ENCODE measurements at regions not wholly inside any gene's neighbourhood (a gene's known extent, or its start where the extent isn't known, plus 50 kb on each side); places are given as distances from the start of the nearest gene placed in this dataset.

- H3K4me1 Mint-ChIP-seq: no peaks in the 10 kb centered on the region
- no peaks in the 10 kb centered on the region for H3K27me3 Mint-ChIP-seq
- intact Hi-C loops (cut with micrococcal nuclease): no loop called here
- no peaks in the 10 kb centered on the region for H3K36me3 Mint-ChIP-seq (ENCODE audit: low read depth)
- H3K9me3 Mint-ChIP-seq: peaks cover 4% of the 10 kb centered on the region
- CTCF ChIA-PET: no interaction called here
- no peak overlapping the region for H3K27ac Mint-ChIP-seq
- POLR2A ChIA-PET: no interaction called here
- H3K4me3 Mint-ChIP-seq: no peak overlapping the region
- ATAC-seq (ENCODE audit: low read depth) (no peak), DNase-seq (no peak)
- TF ChIP-seq CTCF (IDR thresholded peaks at IDR 0.05): no peak
Measured at GRCh38 chr5:16233730-16234129, 54.1 kb upstream of the MARCHF11 start.

GRCh38 chr5:16229357-16229940 lies 49.9 kb upstream of the MARCHF11 start:
- intact Hi-C loops (cut with micrococcal nuclease): no loop called here
- Mint-ChIP-seq H3K27ac (no peak overlapping the region), H3K4me1 (no peaks in the 10 kb centered on the region), H3K36me3 (ENCODE audit: low read depth) (no peaks in the 10 kb centered on the region), H3K27me3 (no peaks in the 10 kb centered on the region), H3K9me3 (no peaks in the 10 kb centered on the region), H3K4me3 (no peak overlapping the region)
- DNase-seq (no peak), ATAC-seq (ENCODE audit: low read depth) (no peak)
- ChIA-PET CTCF (no interaction called here), POLR2A (no interaction called here)
- TF ChIP-seq CTCF (IDR thresholded peaks at IDR 0.05): no peak

Measured in activated B cell treated with CpG ODN at 0.5 μM for 24 hours (primary cell).